Smooth muscle cell (in vitro differentiated cells): ENCODE measurements at regions not wholly inside any gene's neighbourhood (a gene's known extent, or its start where the extent isn't known, plus 50 kb on each side); places are given as distances from the start of the nearest gene placed in this dataset.

Experiments used
- DNase-seq: peaks from one replicate; lab custom pipeline; 2025; ENCODE audit not compliant: unreplicated experiment; lab: John Stamatoyannopoulos, UW
- H2AFZ ChIP-seq: fragments of 200-600 bp; sonication (generic); 2 replicates; pipeline ENCODE4 v1.6.0; 2016; ENCODE audit warnings: antibody characterized with exemption, low read depth, mild to moderate bottlenecking
- H3F3A ChIP-seq: fragments of 200-600 bp; sonication (generic); 2 replicates; pipeline ENCODE4 v1.6.0; 2017; ENCODE audit warnings: antibody characterized with exemption, low read depth
- H3K27ac ChIP-seq: fragments of 200-600 bp; sonication (generic); 2 replicates; pipeline ENCODE4 v1.5.1; 2016; ENCODE audit warnings: low read depth, mild to moderate bottlenecking
- H3K27me3 ChIP-seq: fragments of 200-600 bp; sonication (generic); 2 replicates; pipeline ENCODE4 v1.6.1; 2016; ENCODE audit warnings: low read depth, mild to moderate bottlenecking
- H3K36me3 ChIP-seq: fragments of 200-600 bp; sonication (generic); 2 replicates; pipeline ENCODE4 v1.5.1; 2016; ENCODE audit warnings: low read depth
- H3K4me1 ChIP-seq: fragments of 200-600 bp; sonication (generic); 2 replicates; pipeline ENCODE4 v1.5.1; 2016; ENCODE audit warnings: low read depth
- H3K4me2 ChIP-seq: fragments of 200-600 bp; sonication (generic); 2 replicates; pipeline ENCODE4 v1.6.0; 2016; ENCODE audit warnings: mild to moderate bottlenecking
- H3K4me3 ChIP-seq: fragments of 200-600 bp; sonication (generic); 2 replicates; pipeline ENCODE4 v1.5.1; 2016; ENCODE audit warnings: mild to moderate bottlenecking
- H3K79me2 ChIP-seq: fragments of 200-600 bp; sonication (generic); 2 replicates; pipeline ENCODE4 v1.6.0; 2016; ENCODE audit warnings: low read depth, mild to moderate bottlenecking
- H3K9ac ChIP-seq: fragments of 200-600 bp; sonication (generic); 2 replicates; pipeline ENCODE4 v1.6.0; 2016; ENCODE audit warnings: low read depth
- H3K9me3 ChIP-seq: fragments of 200-600 bp; sonication (generic); replicated peaks from 2 replicates; pipeline ENCODE4 v1.5.1; 2016; ENCODE audit warnings: low read depth
- H4K20me1 ChIP-seq: fragments of 200-600 bp; sonication (generic); 2 replicates; pipeline ENCODE4 v1.6.0; 2016; ENCODE audit warnings: low read depth
- WGBS: methylation state at CpG from one replicate; pipeline ENCODE4 v1.1.7; 2016; ENCODE audit warnings: low lambda C conversion rate; 5-methylcytosine and 5-hydroxymethylcytosine counted together
- TF ChIP-seq, protein P1 (sequence below): fragments of 200-600 bp; sonication (generic); IDR thresholded peaks from 2 replicates; pipeline ENCODE4 v1.5.1; 2017; ENCODE audit warnings: borderline replicate concordance, mild to moderate bottlenecking, antibody characterized with exemption; ENCODE audit not compliant: insufficient read depth, poor library complexity, severe bottlenecking

DNA sequence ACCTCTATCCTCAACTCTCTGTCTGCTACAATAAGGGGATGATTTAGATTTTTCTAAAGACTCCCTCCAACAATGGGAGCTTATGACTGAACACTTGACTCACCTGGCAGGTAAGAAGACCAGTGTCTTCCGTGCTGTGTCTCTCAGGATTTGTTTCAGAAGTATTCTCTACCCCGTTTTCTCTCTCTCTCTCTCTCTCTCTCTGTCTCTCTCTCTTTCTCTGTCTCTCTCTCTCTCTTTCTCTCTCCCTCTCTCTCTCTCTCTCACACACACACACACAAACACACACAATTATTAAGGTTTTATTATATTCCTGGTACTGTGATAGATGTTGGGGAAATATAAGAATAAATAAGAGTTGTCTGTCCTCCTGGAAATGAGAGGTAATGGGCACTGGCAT is 263.9 kb downstream of the TOX3 start:
- Histone ChIP-seq H2AFZ (no peak overlapping the region), H3K4me1 (peaks cover 7% of the 10 kb centered on the region), H3F3A (no peaks in the 10 kb centered on the region), H3K79me2 (no peaks in the 10 kb centered on the region), H3K27ac (no peak overlapping the region), H3K9ac (no peak overlapping the region), H3K4me3 (no peak overlapping the region), H3K9me3 (no peaks in the 10 kb centered on the region), H3K4me2 (no peak overlapping the region), H3K36me3 (no peaks in the 10 kb centered on the region), H4K20me1 (no peaks in the 10 kb centered on the region), H3K27me3 (no peaks in the 10 kb centered on the region)
- TF ChIP-seq, protein P1, sequence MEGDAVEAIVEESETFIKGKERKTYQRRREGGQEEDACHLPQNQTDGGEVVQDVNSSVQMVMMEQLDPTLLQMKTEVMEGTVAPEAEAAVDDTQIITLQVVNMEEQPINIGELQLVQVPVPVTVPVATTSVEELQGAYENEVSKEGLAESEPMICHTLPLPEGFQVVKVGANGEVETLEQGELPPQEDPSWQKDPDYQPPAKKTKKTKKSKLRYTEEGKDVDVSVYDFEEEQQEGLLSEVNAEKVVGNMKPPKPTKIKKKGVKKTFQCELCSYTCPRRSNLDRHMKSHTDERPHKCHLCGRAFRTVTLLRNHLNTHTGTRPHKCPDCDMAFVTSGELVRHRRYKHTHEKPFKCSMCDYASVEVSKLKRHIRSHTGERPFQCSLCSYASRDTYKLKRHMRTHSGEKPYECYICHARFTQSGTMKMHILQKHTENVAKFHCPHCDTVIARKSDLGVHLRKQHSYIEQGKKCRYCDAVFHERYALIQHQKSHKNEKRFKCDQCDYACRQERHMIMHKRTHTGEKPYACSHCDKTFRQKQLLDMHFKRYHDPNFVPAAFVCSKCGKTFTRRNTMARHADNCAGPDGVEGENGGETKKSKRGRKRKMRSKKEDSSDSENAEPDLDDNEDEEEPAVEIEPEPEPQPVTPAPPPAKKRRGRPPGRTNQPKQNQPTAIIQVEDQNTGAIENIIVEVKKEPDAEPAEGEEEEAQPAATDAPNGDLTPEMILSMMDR, result no peak
- DNase-seq, result no peak
- 87% methylated on average over 2 of the region's 2 CpGs for WGBS

GRCh38 chr16:52280086-52280485 is 266.9 kb downstream of the TOX3 start:
- Histone ChIP-seq H4K20me1 (no peaks in the 10 kb centered on the region), H2AFZ (no peak overlapping the region), H3F3A (no peaks in the 10 kb centered on the region), H3K4me3 (no peak overlapping the region), H3K27ac (no peak overlapping the region), H3K4me1 (peaks cover 7% of the 10 kb centered on the region), H3K36me3 (no peaks in the 10 kb centered on the region), H3K9ac (no peak overlapping the region), H3K79me2 (no peaks in the 10 kb centered on the region), H3K27me3 (no peaks in the 10 kb centered on the region), H3K9me3 (no peaks in the 10 kb centered on the region), H3K4me2 (no peak overlapping the region)
- no peak for DNase-seq
- 100% methylated on average over 1 of the region's 1 CpG for WGBS
- TF ChIP-seq, protein P1, result no peak

- DNase-seq, result no peak
- Histone ChIP-seq H3F3A (no peaks in the 10 kb centered on the region), H3K27me3 (no peaks in the 10 kb centered on the region), H3K9me3 (no peaks in the 10 kb centered on the region), H3K36me3 (no peaks in the 10 kb centered on the region), H3K27ac (no peak overlapping the region), H3K9ac (no peak overlapping the region), H3K4me2 (no peak overlapping the region), H3K79me2 (no peaks in the 10 kb centered on the region), H3K4me1 (no peaks in the 10 kb centered on the region), H2AFZ (no peak overlapping the region), H4K20me1 (no peaks in the 10 kb centered on the region), H3K4me3 (no peak overlapping the region)
- 91% methylated on average over 4 of the region's 4 CpGs for WGBS
- TF ChIP-seq, protein P1, result no peak
These were observed 275.7 kb downstream of the TOX3 start for GRCh38 chr16:52271088-52271750.

GRCh38 chr16:52265446-52265861 is 281.5 kb downstream of the TOX3 start:
- 10% methylated on average over 3 of the region's 3 CpGs for WGBS
- no peaks in the 10 kb centered on the region for H3K79me2 ChIP-seq
- no peaks in the 10 kb centered on the region for H3K27me3 ChIP-seq
- no peaks in the 10 kb centered on the region for H3K36me3 ChIP-seq
- no peak overlapping the region for H3K9ac ChIP-seq
- no peak overlapping the region for H3K4me3 ChIP-seq
- H4K20me1 ChIP-seq, result no peaks in the 10 kb centered on the region
- DNase-seq, result no peak
- H3K4me1 ChIP-seq, result peaks cover 11% of the 10 kb centered on the region
- no peaks in the 10 kb centered on the region for H3K9me3 ChIP-seq
- H2AFZ ChIP-seq, result no peak overlapping the region
- TF ChIP-seq, protein P1, result no peak
- H3K4me2 ChIP-seq, result no peak overlapping the region
- no peak overlapping the region for H3K27ac ChIP-seq
- H3F3A ChIP-seq, result no peaks in the 10 kb centered on the region
